Stimulated activated CD4-positive, alpha-beta T cell treated with anti-CD3 and anti-CD28 coated beads, TNF-alpha, amount 100 ng/mL, for 48 hours (primary cell): ENCODE measurements at regions not wholly inside any gene's neighbourhood (a gene's known extent, or its start where the extent isn't known, plus 50 kb on each side); places are given as distances from the start of the nearest gene placed in this dataset.

ENCODE experiments used
- DNase-seq, 3 donors: peaks; one replicate each; pipeline ENCODE4 v3.0.0-alpha.2; 2020; ENCODE audit warnings: low read depth in 3 of 3

- no peak for DNase-seq
Observed at GRCh38 chr6:141451511-141452353, 681.0 kb upstream of the GJE1 start.

GRCh38 chr6:141451181-141451510 is 681.6 kb upstream of the GJE1 start:
- DNase-seq: no peak

- no peak for DNase-seq
Observed at GRCh38 chr6:141445928-141446628, 686.6 kb upstream of the GJE1 start.

GRCh38 chr6:141443668-141444289 is 688.9 kb upstream of the GJE1 start:
- no peak for DNase-seq

DNA sequence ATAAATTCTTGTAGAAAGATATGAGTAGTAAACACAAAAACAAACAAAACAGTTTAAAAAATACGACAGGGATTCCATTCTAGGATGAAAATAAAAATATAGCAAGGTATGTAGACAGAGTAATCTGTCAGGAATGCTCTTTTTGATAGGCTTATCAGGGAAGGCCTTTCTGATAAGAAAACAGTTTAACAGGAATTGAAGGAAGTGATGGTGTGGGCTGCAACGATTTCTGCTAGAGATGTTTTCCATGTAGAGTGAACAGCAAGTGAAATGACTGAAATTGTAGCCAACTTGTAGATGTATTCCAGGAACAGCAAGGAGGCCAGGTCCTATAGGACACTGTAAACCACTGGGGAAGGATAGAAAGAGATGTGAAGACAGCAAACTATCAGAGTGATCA is 689.7 kb upstream of the GJE1 start:
- DNase-seq: no peak

DNA sequence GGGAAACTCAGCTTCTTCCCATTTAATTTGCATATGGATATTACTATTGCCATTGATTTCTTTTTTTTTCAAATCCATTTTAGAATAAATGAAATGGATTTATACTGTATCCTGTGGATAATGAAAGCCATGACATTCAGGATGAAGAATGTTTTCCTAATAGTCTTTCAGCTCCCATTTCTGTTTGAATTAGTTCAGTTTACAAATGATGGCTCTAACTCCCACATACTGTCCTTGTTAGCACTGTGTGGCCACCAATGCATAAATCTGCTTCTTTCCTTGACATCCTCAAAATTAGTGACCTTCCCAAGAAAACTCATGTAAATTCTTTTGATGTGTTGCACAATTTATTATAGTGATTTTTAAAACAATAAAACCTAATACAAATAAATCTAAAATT is 693.2 kb upstream of the GJE1 start:
- no peak for DNase-seq

DNA sequence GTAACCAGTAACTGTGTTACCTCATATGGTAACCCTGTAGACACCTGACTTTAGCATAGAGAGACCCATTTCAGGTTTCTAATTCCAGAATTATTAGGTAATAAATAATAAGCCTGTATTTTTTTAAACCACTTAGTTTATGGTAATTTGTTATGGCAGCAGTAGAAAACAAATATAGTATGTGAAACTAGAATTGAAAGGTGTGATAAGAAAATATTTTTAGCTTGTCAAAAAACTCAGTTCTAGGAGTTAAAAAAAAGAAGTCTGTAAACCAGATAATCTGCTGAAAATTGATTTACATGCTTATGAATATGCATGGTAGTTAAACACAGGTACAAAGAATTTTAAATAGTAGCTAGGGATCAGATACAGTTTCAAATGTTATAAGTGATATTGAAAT is 695.0 kb upstream of the GJE1 start:
- no peak for DNase-seq

DNA sequence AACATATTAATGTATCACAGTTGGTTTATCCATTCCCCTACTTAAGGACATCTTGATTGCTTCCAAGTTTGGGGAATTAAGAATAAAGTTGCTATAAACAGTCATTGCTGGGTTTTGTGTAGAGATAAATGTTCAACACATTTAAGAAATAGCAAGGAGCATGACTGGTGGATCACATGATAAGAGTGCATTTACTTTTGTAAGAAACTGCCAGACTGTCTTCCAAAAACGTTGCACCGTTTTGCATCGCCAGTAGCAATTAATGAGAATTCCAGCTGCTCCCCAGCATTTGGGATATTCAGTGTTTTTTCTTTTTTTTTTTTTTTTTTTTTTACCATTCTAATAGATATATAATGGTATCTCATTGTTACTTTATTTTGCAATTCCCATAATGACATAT is 695.7 kb upstream of the GJE1 start:
- no peak for DNase-seq

- no peak for DNase-seq
Observed at GRCh38 chr6:141426400-141426980, 706.2 kb upstream of the GJE1 start.

- DNase-seq: no peak
Observed at GRCh38 chr6:141421378-141421777, 711.3 kb upstream of the GJE1 start.

DNA sequence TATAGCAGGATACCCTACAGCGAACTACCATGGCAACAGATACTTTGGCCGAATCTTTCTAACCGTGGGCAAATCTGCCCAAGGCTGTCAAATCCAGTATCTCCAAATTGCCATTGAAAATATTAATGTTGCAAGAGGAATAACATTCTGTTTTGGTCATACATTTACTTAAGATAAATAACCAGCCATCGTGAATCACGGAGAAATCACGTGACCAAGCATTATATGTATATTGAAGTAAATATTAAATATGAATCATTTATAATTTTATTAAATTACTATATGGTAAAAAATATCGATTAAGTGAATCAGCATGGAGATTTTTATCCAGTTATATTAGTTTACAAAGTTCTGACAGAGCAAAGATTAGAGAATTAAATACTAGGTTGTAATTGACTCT is 714.6 kb upstream of the GJE1 start:
- no peak for DNase-seq

- DNase-seq: no peak
Observed at GRCh38 chr6:141415896-141416295, 716.8 kb upstream of the GJE1 start.

- no peak for DNase-seq
Observed at GRCh38 chr6:141413196-141413595, 719.5 kb upstream of the GJE1 start.

DNA sequence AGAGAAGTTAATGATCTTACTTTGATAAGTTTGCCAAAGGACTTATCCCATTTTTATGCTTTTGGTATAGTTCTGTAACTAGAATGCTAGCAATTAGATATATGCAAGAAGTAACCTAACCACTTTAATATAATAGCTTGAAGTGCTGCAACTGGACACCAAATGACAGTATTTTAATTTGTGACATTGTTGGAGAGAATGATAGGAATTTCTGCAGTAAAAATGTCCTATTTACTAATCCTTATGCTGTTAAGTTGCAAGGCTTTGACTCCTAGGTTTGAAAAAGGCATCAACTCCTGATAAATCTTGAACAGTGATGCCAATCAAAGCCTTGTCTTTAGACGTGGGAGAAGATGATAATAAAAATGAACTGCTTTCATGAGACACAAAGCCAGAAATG is 726.0 kb upstream of the GJE1 start:
- DNase-seq: no peak

GRCh38 chr6:141403827-141404226 is 728.9 kb upstream of the GJE1 start:
- DNase-seq: no peak

DNA sequence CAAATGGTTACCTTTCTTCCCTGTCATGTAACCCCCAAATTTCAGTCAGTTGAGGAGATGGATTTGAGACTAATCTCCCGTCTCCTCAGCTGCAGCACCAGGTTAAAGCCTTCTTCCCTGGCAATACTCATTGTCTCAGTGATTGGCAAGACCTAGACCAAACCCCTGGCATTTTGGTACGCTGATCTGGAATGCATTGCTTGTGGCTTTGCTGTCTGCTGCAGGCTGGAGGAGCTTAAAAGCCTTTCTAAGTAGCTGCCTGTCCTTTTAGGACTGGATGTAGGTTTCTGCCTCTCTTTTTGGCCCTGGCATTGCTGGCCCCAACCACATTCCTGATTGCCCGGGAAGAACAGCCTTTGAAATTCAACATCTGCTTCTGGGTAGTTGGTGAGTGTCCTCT is 729.6 kb upstream of the GJE1 start:
- no peak for DNase-seq

DNA sequence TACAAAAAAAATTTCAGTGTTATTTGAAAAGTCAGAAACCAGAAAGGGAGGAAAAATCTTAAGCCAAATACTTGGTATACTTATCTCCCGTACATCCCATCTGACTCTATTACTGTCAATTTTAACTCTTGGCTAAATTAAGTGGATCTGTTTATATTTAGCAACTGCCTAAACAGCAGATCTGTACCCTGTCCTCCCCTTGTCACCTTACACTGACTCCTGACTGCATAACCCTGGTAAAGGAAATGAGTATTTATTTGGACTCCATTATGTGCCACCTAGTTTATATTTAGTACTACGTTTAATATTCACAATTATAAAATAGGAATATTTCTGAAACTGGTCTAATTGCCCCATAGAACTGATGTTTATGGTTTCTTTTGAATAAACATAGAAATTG is 730.2 kb upstream of the GJE1 start:
- DNase-seq: no peak

- no peak for DNase-seq
Observed at GRCh38 chr6:141401851-141402250, 730.9 kb upstream of the GJE1 start.

DNA sequence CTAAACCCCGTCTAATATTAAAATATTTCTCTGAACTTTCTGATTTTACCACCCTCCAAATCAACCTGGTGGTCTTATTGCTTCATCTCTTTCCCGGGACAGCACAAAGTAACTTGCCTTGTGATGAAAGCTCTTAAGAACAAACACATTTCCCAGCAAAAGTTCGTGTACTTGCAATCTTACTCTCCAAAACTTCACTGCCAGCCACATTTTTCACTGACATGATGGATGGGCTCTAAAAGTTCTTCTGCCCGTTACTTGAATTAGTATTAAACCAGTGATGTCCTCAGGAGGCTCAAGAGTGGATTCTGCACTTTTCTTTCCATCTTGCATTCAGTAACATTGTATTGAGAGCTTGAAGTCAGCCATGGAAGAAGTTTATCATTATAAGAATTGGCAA is 731.6 kb upstream of the GJE1 start:
- no peak for DNase-seq

DNA sequence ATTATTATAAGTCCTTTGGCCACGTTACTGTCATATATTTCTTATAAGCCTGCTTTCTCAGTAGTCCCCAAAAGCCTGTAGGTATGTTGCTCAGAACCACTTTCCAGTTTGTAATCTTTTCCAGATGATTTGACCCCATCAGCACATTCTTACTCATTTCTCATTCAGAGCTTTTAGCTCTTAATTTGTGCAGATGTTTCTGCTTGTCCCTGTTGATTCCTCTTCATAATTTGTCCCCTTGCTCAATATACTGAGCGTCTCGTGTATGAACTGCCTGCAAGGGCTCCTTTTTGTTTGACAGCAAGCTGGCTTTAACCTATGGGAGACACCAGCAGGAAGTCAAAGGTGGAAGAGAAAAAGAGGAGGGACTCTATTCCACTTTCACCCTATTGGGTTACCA is 733.8 kb upstream of the GJE1 start:
- DNase-seq: no peak

DNA sequence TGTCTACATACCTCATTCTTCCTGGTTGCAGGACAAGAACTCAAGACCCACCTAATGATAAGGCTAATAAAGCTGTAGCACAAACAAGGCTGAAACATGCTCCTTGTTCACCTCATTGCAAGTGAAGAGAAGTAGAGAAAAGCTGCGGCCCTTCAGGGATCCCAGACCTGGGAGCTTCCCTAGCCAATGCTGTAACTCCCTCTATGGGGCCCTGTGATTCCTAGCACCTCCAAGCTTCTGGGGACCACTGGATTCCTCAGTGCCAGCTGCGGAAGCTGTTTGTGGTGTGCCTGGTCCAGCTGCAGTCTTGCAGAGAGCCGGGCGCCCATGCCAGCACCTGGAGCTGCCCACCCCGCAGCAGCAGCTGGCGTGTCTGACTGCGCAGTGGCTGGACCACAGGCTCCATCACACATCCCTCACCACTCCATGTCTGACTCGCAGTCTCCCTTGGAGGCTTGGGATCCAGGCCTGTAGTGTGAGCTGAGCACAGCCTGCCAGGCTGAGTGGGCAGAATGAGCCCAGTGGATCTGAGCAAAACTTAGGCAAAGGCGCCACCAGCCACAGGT is 737.2 kb upstream of the GJE1 start:
- DNase-seq: no peak

DNA sequence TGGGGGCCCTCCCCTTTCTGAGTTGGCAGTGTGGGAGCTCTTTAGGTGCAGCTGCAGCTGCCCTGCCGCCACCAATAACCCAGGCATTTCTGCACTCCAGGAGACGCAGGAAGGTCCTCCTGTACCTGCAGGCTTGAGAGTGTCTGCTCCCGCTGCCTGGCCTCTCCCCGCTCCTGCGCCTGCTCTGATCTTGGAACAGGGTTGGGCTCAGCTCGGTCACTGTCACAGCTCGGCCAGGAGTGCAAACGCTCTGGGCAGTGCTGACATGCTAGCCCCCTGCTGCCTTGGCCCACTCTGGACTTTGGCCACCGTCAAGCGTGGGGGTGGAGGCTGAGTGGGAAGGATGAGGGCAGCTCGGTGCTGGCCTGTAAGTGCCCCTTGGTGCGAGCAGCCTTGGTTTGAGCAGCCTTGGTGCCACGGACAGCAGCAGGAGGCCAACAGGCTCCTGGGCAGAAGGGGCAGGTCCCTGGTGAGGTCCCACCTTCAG is 738.1 kb upstream of the GJE1 start:
- DNase-seq: no peak
